ENCODE measurements at regions not wholly inside any gene's neighbourhood (a gene's known extent, or its start where the extent isn't known, plus 50 kb on each side); places are given as distances from the start of the nearest gene placed in this dataset.

GRCh38 chr18:10188971-10189810 lies 265.2 kb upstream of the APCDD1 start:
- TF ChIP-seq CTCF (IDR thresholded peaks at IDR 0.05) (no peak), POLR2A (IDR thresholded peaks at IDR 0.05) (no peak)
